K562 (cell line): ENCODE measurements at regions not wholly inside any gene's neighbourhood (a gene's known extent, or its start where the extent isn't known, plus 50 kb on each side); places are given as distances from the start of the nearest gene placed in this dataset.

Experiments used
- CC2D1A ChIP-seq: fragments of 450-650 bp; IDR thresholded peaks from 2 replicates; pipeline ENCODE4 v1.6.1; 2017; ENCODE audit warnings: mild to moderate bottlenecking
- COPS2 ChIP-seq: fragments of 450-650 bp; conservative IDR thresholded peaks from 2 replicates; pipeline ENCODE4 v1.6.1; 2016; ENCODE audit warnings: mild to moderate bottlenecking, moderate library complexity
- EP300 ChIP-seq: IDR thresholded peaks from 2 replicates; pipeline ENCODE4 v1.6.1; 2012; ENCODE audit warnings: low read length, improper control_type of control experiment
- ESRRB ChIP-seq: fragments of 250-450 bp; sonication (Bioruptor Pico); IDR thresholded peaks from 2 replicates; pipeline ENCODE4 v1.5.0; 2020; ENCODE audit warnings: mild to moderate bottlenecking, moderate library complexity, borderline replicate concordance
- HEY1 ChIP-seq: fragments of 250-450 bp; sonication (Bioruptor Pico); IDR thresholded peaks from 2 replicates; pipeline ENCODE4 v1.5.0; 2020; ENCODE audit warnings: mild to moderate bottlenecking, moderate library complexity, borderline replicate concordance
- KLF13 ChIP-seq: fragments of 450-650 bp; IDR thresholded peaks from 2 replicates; pipeline ENCODE4 v1.6.1; 2016; ENCODE audit warnings: missing genetic modification characterization, low read depth, mild to moderate bottlenecking, missing compliant biosample characterization, moderate library complexity, borderline replicate concordance
- NR2C1 ChIP-seq, 2 experiments: fragments of 450-650 bp; IDR thresholded peaks; 2 replicates each; pipeline ENCODE4 v1.6.1; 2017; ENCODE audit warnings: mild to moderate bottlenecking in 2 of 2, antibody characterized with exemption in 1 of 2, inconsistent platforms in 1 of 2, missing compliant biosample characterization in 1 of 2, missing genetic modification characterization in 1 of 2
- NR3C1 ChIP-seq: sonication (generic); formaldehyde crosslinking; IDR thresholded peaks from 2 replicates; pipeline ENCODE4 v1.8.1; 2022; ENCODE audit warnings: missing genetic modification reagents
- PHF21A ChIP-seq: fragments of 450-650 bp; IDR thresholded peaks from 2 replicates; pipeline ENCODE4 v1.6.1; 2017; ENCODE audit warnings: low read depth, borderline replicate concordance
- ZNF253 ChIP-seq: fragments of 250-450 bp; sonication (Bioruptor Pico); conservative IDR thresholded peaks from 2 replicates; pipeline ENCODE4 v1.6.1; 2021; ENCODE audit warnings: mild to moderate bottlenecking
- ZNF780A ChIP-seq: fragments of 250-450 bp; sonication (Bioruptor Pico); IDR thresholded peaks from 2 replicates; pipeline ENCODE4 v1.5.0; 2021; ENCODE audit warnings: mild to moderate bottlenecking
- TF ChIP-seq, protein P1 (sequence below): fragments of 450-650 bp; IDR thresholded peaks from 2 replicates; pipeline ENCODE4 v1.6.1; 2016
- TF ChIP-seq, protein P2 (sequence below): sonication (generic); formaldehyde crosslinking; IDR thresholded peaks from 2 replicates; pipeline ENCODE4 v1.9.0; 2022; ENCODE audit warnings: mild to moderate bottlenecking, missing genetic modification reagents
- TF ChIP-seq, protein P3 (sequence below): fragments of 250-450 bp; sonication (Bioruptor Pico); IDR thresholded peaks from 2 replicates; pipeline ENCODE4 v1.8.0; 2021; ENCODE audit warnings: mild to moderate bottlenecking, moderate library complexity
- TF ChIP-seq, protein P4 (sequence below): sonication (generic); formaldehyde crosslinking; IDR thresholded peaks from 2 replicates; pipeline ENCODE4 v1.8.1; 2023; ENCODE audit warnings: mild to moderate bottlenecking, missing genetic modification reagents
- TF ChIP-seq, protein P5 (sequence below), 3 experiments: IDR thresholded peaks in 2 of 3; conservative IDR thresholded peaks in 1 of 3; 2 replicates each; pipeline ENCODE4 v1.5.1; 2011 to 2012; ENCODE audit warnings: low read length in 3 of 3, mild to moderate bottlenecking in 3 of 3, control low read depth in 2 of 3, improper control_type of control experiment in 1 of 3, inconsistent platforms in 1 of 3, low read depth in 1 of 3, mixed read lengths in 1 of 3, moderate library complexity in 1 of 3; ENCODE audit not compliant: insufficient read depth in 2 of 3
- TF ChIP-seq, protein P6 (sequence below), 2 experiments: IDR thresholded peaks in 1 of 2; conservative IDR thresholded peaks in 1 of 2; 2 replicates each; pipeline ENCODE4 v1.6.1; 2016; ENCODE audit warnings: low read depth in 2 of 2, mild to moderate bottlenecking in 1 of 2, missing compliant biosample characterization in 1 of 2, missing genetic modification characterization in 1 of 2, moderate library complexity in 1 of 2

DNA sequence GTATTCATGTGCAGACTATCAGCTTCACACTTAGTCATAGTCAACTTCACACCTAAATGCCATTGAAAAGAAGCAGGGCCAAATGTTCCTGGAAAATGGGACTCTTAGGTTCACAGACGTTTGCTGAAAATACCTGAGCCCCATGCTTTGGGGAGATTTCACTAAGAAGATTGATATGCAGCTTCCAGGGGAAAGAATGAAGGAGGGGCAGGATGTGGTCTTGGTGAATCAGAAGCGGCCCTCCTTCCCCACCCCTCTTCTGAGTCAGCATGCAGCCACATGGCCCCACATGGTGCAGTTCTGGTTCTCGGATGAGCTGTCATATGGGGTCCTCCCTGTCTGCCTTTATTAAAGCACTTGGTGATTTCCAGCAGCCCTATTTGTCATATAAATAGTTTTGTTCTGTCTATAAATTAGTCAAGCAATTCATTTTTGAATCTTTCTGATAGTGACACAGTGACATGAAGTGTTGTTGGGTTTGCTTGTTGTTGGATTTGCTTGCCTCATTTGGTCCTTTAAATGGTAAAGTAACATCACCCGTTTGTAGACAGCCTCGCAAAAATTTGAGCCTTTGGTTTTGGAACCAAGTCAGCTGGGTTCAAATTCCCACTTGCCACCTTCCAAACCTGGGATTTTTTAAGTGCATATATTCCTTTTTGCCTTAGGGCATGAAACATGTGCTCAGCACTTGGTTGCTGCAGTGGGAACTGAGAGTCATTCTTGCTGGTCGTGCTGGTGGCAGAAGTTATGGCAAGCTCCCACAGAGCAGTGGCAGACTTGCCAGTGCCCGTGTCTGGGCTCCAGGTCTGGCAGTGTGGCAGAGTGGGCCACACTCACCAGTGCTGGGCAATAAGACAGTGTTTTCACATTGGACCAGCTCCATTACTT lies 68.1 kb upstream of the CDK6 start (continued):
- TF ChIP-seq, protein P1, sequence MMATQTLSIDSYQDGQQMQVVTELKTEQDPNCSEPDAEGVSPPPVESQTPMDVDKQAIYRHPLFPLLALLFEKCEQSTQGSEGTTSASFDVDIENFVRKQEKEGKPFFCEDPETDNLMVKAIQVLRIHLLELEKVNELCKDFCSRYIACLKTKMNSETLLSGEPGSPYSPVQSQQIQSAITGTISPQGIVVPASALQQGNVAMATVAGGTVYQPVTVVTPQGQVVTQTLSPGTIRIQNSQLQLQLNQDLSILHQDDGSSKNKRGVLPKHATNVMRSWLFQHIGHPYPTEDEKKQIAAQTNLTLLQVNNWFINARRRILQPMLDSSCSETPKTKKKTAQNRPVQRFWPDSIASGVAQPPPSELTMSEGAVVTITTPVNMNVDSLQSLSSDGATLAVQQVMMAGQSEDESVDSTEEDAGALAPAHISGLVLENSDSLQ = peak; percentile 62
- no peak for TF ChIP-seq ZNF253 (CRISPR knock-in tag)
- no peak for TF ChIP-seq NR2C1 (IDR thresholded peaks at IDR 0.05)
- no peak for TF ChIP-seq NR2C1 (tag; IDR thresholded peaks at IDR 0.05)
- no peak for TF ChIP-seq ZNF780A (CRISPR knock-in tag)
- TF ChIP-seq ESRRB (CRISPR knock-in tag) = no peak
- no peak for TF ChIP-seq HEY1 (CRISPR knock-in tag)
- TF ChIP-seq, protein P2, sequence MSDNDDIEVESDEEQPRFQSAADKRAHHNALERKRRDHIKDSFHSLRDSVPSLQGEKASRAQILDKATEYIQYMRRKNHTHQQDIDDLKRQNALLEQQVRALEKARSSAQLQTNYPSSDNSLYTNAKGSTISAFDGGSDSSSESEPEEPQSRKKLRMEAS (CRISPR knock-in tag) = peak; percentile 96
- TF ChIP-seq PHF21A = no peak
- no peak for TF ChIP-seq KLF13 (tag)
- TF ChIP-seq, protein P3, sequence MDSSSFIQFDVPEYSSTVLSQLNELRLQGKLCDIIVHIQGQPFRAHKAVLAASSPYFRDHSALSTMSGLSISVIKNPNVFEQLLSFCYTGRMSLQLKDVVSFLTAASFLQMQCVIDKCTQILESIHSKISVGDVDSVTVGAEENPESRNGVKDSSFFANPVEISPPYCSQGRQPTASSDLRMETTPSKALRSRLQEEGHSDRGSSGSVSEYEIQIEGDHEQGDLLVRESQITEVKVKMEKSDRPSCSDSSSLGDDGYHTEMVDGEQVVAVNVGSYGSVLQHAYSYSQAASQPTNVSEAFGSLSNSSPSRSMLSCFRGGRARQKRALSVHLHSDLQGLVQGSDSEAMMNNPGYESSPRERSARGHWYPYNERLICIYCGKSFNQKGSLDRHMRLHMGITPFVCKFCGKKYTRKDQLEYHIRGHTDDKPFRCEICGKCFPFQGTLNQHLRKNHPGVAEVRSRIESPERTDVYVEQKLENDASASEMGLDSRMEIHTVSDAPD (CRISPR knock-in tag) = no peak
- TF ChIP-seq, protein P4, sequence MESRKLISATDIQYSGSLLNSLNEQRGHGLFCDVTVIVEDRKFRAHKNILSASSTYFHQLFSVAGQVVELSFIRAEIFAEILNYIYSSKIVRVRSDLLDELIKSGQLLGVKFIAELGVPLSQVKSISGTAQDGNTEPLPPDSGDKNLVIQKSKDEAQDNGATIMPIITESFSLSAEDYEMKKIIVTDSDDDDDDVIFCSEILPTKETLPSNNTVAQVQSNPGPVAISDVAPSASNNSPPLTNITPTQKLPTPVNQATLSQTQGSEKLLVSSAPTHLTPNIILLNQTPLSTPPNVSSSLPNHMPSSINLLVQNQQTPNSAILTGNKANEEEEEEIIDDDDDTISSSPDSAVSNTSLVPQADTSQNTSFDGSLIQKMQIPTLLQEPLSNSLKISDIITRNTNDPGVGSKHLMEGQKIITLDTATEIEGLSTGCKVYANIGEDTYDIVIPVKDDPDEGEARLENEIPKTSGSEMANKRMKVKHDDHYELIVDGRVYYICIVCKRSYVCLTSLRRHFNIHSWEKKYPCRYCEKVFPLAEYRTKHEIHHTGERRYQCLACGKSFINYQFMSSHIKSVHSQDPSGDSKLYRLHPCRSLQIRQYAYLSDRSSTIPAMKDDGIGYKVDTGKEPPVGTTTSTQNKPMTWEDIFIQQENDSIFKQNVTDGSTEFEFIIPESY (CRISPR knock-in tag) = peak; percentile 79; the same call in 1 of the 2 replicates
- peak; percentile 36; the same call in 1 of the 2 replicates for TF ChIP-seq EP300
- no peak for TF ChIP-seq NR3C1
- TF ChIP-seq, protein P5, sequence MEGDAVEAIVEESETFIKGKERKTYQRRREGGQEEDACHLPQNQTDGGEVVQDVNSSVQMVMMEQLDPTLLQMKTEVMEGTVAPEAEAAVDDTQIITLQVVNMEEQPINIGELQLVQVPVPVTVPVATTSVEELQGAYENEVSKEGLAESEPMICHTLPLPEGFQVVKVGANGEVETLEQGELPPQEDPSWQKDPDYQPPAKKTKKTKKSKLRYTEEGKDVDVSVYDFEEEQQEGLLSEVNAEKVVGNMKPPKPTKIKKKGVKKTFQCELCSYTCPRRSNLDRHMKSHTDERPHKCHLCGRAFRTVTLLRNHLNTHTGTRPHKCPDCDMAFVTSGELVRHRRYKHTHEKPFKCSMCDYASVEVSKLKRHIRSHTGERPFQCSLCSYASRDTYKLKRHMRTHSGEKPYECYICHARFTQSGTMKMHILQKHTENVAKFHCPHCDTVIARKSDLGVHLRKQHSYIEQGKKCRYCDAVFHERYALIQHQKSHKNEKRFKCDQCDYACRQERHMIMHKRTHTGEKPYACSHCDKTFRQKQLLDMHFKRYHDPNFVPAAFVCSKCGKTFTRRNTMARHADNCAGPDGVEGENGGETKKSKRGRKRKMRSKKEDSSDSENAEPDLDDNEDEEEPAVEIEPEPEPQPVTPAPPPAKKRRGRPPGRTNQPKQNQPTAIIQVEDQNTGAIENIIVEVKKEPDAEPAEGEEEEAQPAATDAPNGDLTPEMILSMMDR (IDR thresholded peaks at IDR 0.05 in 2 of 3, conservative IDR thresholded peaks at IDR 0.05 in 1 of 3; ENCODE audit: insufficient read depth in 2 of 3, low read depth in 1 of 3, low read length in 3 of 3) = no peak
- no peak for TF ChIP-seq CC2D1A
- TF ChIP-seq, protein P6, sequence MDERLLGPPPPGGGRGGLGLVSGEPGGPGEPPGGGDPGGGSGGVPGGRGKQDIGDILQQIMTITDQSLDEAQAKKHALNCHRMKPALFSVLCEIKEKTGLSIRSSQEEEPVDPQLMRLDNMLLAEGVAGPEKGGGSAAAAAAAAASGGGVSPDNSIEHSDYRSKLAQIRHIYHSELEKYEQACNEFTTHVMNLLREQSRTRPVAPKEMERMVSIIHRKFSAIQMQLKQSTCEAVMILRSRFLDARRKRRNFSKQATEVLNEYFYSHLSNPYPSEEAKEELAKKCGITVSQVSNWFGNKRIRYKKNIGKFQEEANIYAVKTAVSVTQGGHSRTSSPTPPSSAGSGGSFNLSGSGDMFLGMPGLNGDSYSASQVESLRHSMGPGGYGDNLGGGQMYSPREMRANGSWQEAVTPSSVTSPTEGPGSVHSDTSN (CRISPR knock-in tag; IDR thresholded peaks at IDR 0.05; ENCODE audit: low read depth) = no peak
- TF ChIP-seq, protein P6 (tag; conservative IDR thresholded peaks at IDR 0.05; ENCODE audit: low read depth) = no peak
- TF ChIP-seq COPS2 = no peak
